ENCODE measurements at regions not wholly inside any gene's neighbourhood (a gene's known extent, or its start where the extent isn't known, plus 50 kb on each side); places are given as distances from the start of the nearest gene placed in this dataset.

GRCh38 chr12:116370886-116371580, 93.5 kb upstream of the MED13L start:
- no peak overlapping the region for H3K27ac Mint-ChIP-seq
- H3K4me1 Mint-ChIP-seq, result no peaks in the 10 kb centered on the region
- ChIA-PET POLR2A (no interaction called here), CTCF (no interaction called here)
- no peaks in the 10 kb centered on the region for H3K36me3 Mint-ChIP-seq (ENCODE audit: low read depth)
- TF ChIP-seq CTCF (IDR thresholded peaks at IDR 0.05), result no peak
- no peaks in the 10 kb centered on the region for H3K27me3 Mint-ChIP-seq
- no peak for DNase-seq
- no peak for ATAC-seq (ENCODE audit: low read depth)
- H3K4me3 Mint-ChIP-seq, result no peak overlapping the region
- H3K9me3 Mint-ChIP-seq, result no peaks in the 10 kb centered on the region
- intact Hi-C loops (cut with micrococcal nuclease), result no loop called here

GRCh38 chr12:116372815-116373214, 95.3 kb upstream of the MED13L start:
- H3K9me3 Mint-ChIP-seq, result no peaks in the 10 kb centered on the region
- no peak overlapping the region for H3K27ac Mint-ChIP-seq
- H3K4me1 Mint-ChIP-seq, result no peaks in the 10 kb centered on the region
- H3K4me3 Mint-ChIP-seq, result no peak overlapping the region
- ATAC-seq (ENCODE audit: low read depth) (no peak), DNase-seq (no peak)
- TF ChIP-seq CTCF (IDR thresholded peaks at IDR 0.05), result no peak
- ChIA-PET POLR2A (interaction anchor here (0.9 kb wide), 1 partner anchor 22 kb away, joined by 3 read pairs; no protein-coding TSS in a partner anchor), CTCF (interaction anchor here (1.0 kb wide), 1 partner anchor 12 kb away, joined by 3 read pairs; no protein-coding TSS in a partner anchor)
- H3K27me3 Mint-ChIP-seq, result no peaks in the 10 kb centered on the region
- H3K36me3 Mint-ChIP-seq (ENCODE audit: low read depth), result no peaks in the 10 kb centered on the region
- intact Hi-C loops (cut with micrococcal nuclease), result no loop called here

GRCh38 chr12:116373572-116374206, 96.2 kb upstream of the MED13L start:
- CTCF ChIA-PET, result no interaction called here
- no peaks in the 10 kb centered on the region for H3K4me1 Mint-ChIP-seq
- H3K27me3 Mint-ChIP-seq, result no peaks in the 10 kb centered on the region
- ATAC-seq (ENCODE audit: low read depth) (no peak), DNase-seq (no peak)
- intact Hi-C loops (cut with micrococcal nuclease), result no loop called here
- H3K4me3 Mint-ChIP-seq, result no peak overlapping the region
- no peak overlapping the region for H3K27ac Mint-ChIP-seq
- H3K36me3 Mint-ChIP-seq (ENCODE audit: low read depth), result no peaks in the 10 kb centered on the region
- H3K9me3 Mint-ChIP-seq, result no peaks in the 10 kb centered on the region
- POLR2A ChIA-PET, result no interaction called here
- no peak for TF ChIP-seq CTCF (IDR thresholded peaks at IDR 0.05)

- CTCF ChIA-PET, result no interaction called here
- Mint-ChIP-seq H3K4me3 (no peak overlapping the region), H3K9me3 (no peaks in the 10 kb centered on the region), H3K27ac (no peak overlapping the region), H3K36me3 (ENCODE audit: low read depth) (no peaks in the 10 kb centered on the region), H3K4me1 (no peaks in the 10 kb centered on the region), H3K27me3 (no peaks in the 10 kb centered on the region)
- TF ChIP-seq CTCF (IDR thresholded peaks at IDR 0.05), result no peak
- ATAC-seq (ENCODE audit: low read depth), result no peak
- DNase-seq, result no peak
- POLR2A ChIA-PET, result no interaction called here
- intact Hi-C loops (cut with micrococcal nuclease), result no loop called here
Observed at GRCh38 chr12:116374207-116374606, 96.7 kb upstream of the MED13L start.

GRCh38 chr12:116375278-116375842, 97.9 kb upstream of the MED13L start:
- POLR2A ChIA-PET, result no interaction called here
- H3K9me3 Mint-ChIP-seq, result no peaks in the 10 kb centered on the region

More at GRCh38 chr12:116375278-116375842, 97.9 kb upstream of the MED13L start:
- intact Hi-C loops (cut with micrococcal nuclease), result no loop called here
- Mint-ChIP-seq H3K27me3 (no peaks in the 10 kb centered on the region), H3K36me3 (ENCODE audit: low read depth) (no peaks in the 10 kb centered on the region), H3K4me1 (no peaks in the 10 kb centered on the region), H3K4me3 (no peak overlapping the region), H3K27ac (no peak overlapping the region)
- CTCF ChIA-PET, result no interaction called here
- TF ChIP-seq CTCF (IDR thresholded peaks at IDR 0.05), result no peak
- ATAC-seq (ENCODE audit: low read depth) (no peak), DNase-seq (no peak)

Data from activated B cell treated with CpG ODN at 0.5 μM for 24 hours (primary cell).